Spleen (tissue), 11 donors: ENCODE measurements at regions not wholly inside any gene's neighbourhood (a gene's known extent, or its start where the extent isn't known, plus 50 kb on each side); places are given as distances from the start of the nearest gene placed in this dataset.

Experiments used
- DNase-seq: peaks from one replicate; pipeline ENCODE4 v3.0.0-alpha.2; 2020
- H3K27ac ChIP-seq, 8 donors: fragments of 200-600 bp; sonication (generic) in 7 of 8; 1 replicate in 4 of 8; 2 replicates in 4 of 8; pipeline versions ENCODE4 v1.5.0 to v1.8.0; 2016 to 2021; ENCODE audit warnings: inconsistent platforms in 4 of 8, mild to moderate bottlenecking in 4 of 8, moderate library complexity in 1 of 8
- H3K27me3 ChIP-seq, 7 donors: fragments of 200-600 bp; sonication (generic) in 6 of 7; replicated peaks in 1 of 7; 1 replicate in 4 of 7; 2 replicates in 3 of 7; pipeline versions ENCODE4 v1.5.0 to v1.8.0; 2016 to 2021; ENCODE audit warnings: inconsistent platforms in 3 of 7, mild to moderate bottlenecking in 1 of 7
- H3K36me3 ChIP-seq, 6 donors: fragments of 200-600 bp; sonication (generic) in 5 of 6; 1 replicate in 4 of 6; 2 replicates in 2 of 6; pipeline versions ENCODE4 v1.5.0 to v1.8.0; 2016 to 2021; ENCODE audit warnings: inconsistent platforms in 2 of 6
- H3K4me1 ChIP-seq, 6 donors: fragments of 200-600 bp; sonication (generic) in 5 of 6; 1 replicate in 3 of 6; 2 replicates in 3 of 6; pipeline versions ENCODE4 v1.5.0 to v1.8.0; 2016 to 2021; ENCODE audit warnings: inconsistent platforms in 3 of 6
- H3K4me3 ChIP-seq, 8 donors: fragments of 200-600 bp; sonication (generic) in 7 of 8; 1 replicate in 4 of 8; 2 replicates in 4 of 8; pipeline versions ENCODE4 v1.5.0 to v1.8.0; 2016 to 2021; ENCODE audit warnings: inconsistent platforms in 4 of 8, mild to moderate bottlenecking in 4 of 8, moderate library complexity in 2 of 8
- H3K9me3 ChIP-seq, 8 donors: fragments of 200-600 bp; sonication (generic) in 7 of 8; 1 replicate in 4 of 8; 2 replicates in 4 of 8; pipeline versions ENCODE4 v1.5.0 to v1.8.0; 2016 to 2021; ENCODE audit warnings: inconsistent platforms in 4 of 8
- CTCF ChIP-seq, 11 experiments: fragments of 200-600 bp in 7 of 11; fragments of 450-650 bp in 4 of 11; sonication (generic) in 4 of 11; IDR thresholded peaks in 8 of 11; conservative IDR thresholded peaks in 3 of 11; 1 replicate in 7 of 11; 2 replicates in 4 of 11; pipeline versions ENCODE4 v1.4.0 to v1.8.0; 2016 to 2021; ENCODE audit warnings: antibody characterized with exemption in 11 of 11, inconsistent platforms in 4 of 11, mild to moderate bottlenecking in 1 of 11
- POLR2A ChIP-seq, 3 donors: fragments of 450-650 bp; IDR thresholded peaks; one replicate each; pipeline ENCODE4 v1.5.1; 2017; ENCODE audit warnings: antibody characterized with exemption in 3 of 3, mild to moderate bottlenecking in 1 of 3
- POLR2AphosphoS5 ChIP-seq, 3 donors: sonication (generic); formaldehyde crosslinking; IDR thresholded peaks; one replicate each; pipeline ENCODE4 v1.5.1; 2017; ENCODE audit warnings: antibody characterized with exemption in 3 of 3
- WGBS, 5 donors: extraction: QIAGEN DNeasy Blood & Tissue Kit in 3 of 5; methylation state at CpG; one replicate each; pipeline versions ENCODE4 v1.1.5 to v1.1.7; 2013 to 2018; 5-methylcytosine and 5-hydroxymethylcytosine counted together
- intact Hi-C: fragments of 100-400 bp; cut with DNase I; formaldehyde crosslinking; loops from one replicate; pipeline ENCODE4 v1.15.0; 2023; ENCODE audit warnings: low total_unique reads
- donor health status: healthy with polysubstance abuse.
- donor health status: DM: no; HTN: no; CAD: no; lungs with moderate emphysema.
- donor health status: DM: no; HTN: no; CAD: no.
- donor health status: Bipolar disorder and iron deficiency.
- donor health status: healthy.
- donor health status: DM: no; HTN: no; CAD: no.
- donor health status: DM: yes; HTN: yes; CAD: no.

DNA sequence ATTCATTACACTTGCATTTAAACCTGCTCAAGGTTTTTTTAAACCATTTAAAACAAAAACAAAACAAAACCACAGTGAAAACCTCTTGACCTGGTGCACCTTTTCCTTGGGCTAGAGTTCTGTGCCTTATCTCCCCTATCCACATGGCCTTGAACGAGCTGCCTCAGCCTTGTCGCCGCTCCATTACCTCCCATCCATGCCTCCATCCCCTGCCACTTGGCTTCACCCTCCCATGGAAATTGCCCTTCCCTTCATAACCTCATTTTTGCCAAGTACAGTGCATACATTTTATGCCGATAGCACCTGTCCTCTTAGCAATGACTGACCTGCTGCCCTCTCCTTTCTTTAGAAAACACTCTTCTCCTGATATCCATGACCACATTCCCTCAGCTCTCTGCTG is 188.6 kb upstream of the ASIC2 start:
- intact Hi-C loops = no loop called here
- 43 to 58% (median 52%) methylated on average over 4 of the region's 4 CpGs for WGBS, 5 donors
- H3K4me1 ChIP-seq = no peaks in the 10 kb centered on the region
- no peaks in the 10 kb centered on the region for H3K9me3 ChIP-seq
- H3K36me3 ChIP-seq = no peaks in the 10 kb centered on the region
- no peak for TF ChIP-seq CTCF (IDR thresholded peaks at IDR 0.05 in 8 of 11, conservative IDR thresholded peaks at IDR 0.05 in 3 of 11)
- no peak for TF ChIP-seq POLR2A (IDR thresholded peaks at IDR 0.05)
- no peak for TF ChIP-seq POLR2AphosphoS5 (IDR thresholded peaks at IDR 0.05)
- H3K27me3 ChIP-seq = peaks cover 0 to 10% (median 0%) of the 10 kb centered on the region in 7 donors
- DNase-seq = no peak
- H3K27ac ChIP-seq = no peak overlapping the region
- H3K4me3 ChIP-seq = no peak overlapping the region

DNA sequence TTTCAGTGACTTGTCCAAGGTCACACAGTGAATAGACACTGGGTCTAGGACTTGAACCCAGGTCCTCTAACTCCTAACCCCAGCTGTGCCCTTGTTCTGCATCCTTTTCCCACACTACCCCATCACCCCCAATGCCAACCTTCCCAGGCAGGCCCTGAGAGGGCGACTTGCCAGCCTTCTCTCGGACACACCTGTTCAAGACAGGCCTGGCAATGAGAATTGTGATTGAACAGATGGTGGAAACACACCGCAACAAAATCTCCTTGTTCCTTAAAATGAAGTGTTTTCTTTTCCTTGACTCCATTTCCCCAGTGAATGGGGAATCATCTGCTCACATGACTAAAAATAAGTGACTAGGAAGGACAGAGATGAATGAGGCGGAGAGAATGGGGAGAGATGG is 189.5 kb upstream of the ASIC2 start:
- H3K9me3 ChIP-seq = no peaks in the 10 kb centered on the region
- DNase-seq = no peak
- H3K4me3 ChIP-seq = no peak overlapping the region
- no peak overlapping the region for H3K27ac ChIP-seq
- 75 to 95% (median 90%) methylated on average over 4 of the region's 4 CpGs for WGBS, 5 donors
- no peaks in the 10 kb centered on the region for H3K36me3 ChIP-seq
- TF ChIP-seq POLR2AphosphoS5 (IDR thresholded peaks at IDR 0.05) (no peak), CTCF (IDR thresholded peaks at IDR 0.05 in 8 of 11, conservative IDR thresholded peaks at IDR 0.05 in 3 of 11) (no peak), POLR2A (IDR thresholded peaks at IDR 0.05) (no peak)
- intact Hi-C loops = no loop called here
- H3K4me1 ChIP-seq = no peaks in the 10 kb centered on the region
- H3K27me3 ChIP-seq = peaks cover 0 to 10% (median 0%) of the 10 kb centered on the region in 7 donors

GRCh38 chr17:33484559-33484958 is 191.5 kb upstream of the ASIC2 start:
- H3K4me3 ChIP-seq = no peak overlapping the region
- DNase-seq = no peak
- 78 to 92% (median 90%) methylated on average over 2 of the region's 2 CpGs for WGBS, 5 donors
- H3K27me3 ChIP-seq = peaks cover 0 to 10% (median 0%) of the 10 kb centered on the region in 7 donors
- intact Hi-C loops = no loop called here
- H3K9me3 ChIP-seq = no peaks in the 10 kb centered on the region
- H3K36me3 ChIP-seq = no peaks in the 10 kb centered on the region
- H3K4me1 ChIP-seq = no peaks in the 10 kb centered on the region
- H3K27ac ChIP-seq = no peak overlapping the region
- TF ChIP-seq POLR2A (IDR thresholded peaks at IDR 0.05) (no peak), CTCF (IDR thresholded peaks at IDR 0.05 in 8 of 11, conservative IDR thresholded peaks at IDR 0.05 in 3 of 11) (no peak)

DNA sequence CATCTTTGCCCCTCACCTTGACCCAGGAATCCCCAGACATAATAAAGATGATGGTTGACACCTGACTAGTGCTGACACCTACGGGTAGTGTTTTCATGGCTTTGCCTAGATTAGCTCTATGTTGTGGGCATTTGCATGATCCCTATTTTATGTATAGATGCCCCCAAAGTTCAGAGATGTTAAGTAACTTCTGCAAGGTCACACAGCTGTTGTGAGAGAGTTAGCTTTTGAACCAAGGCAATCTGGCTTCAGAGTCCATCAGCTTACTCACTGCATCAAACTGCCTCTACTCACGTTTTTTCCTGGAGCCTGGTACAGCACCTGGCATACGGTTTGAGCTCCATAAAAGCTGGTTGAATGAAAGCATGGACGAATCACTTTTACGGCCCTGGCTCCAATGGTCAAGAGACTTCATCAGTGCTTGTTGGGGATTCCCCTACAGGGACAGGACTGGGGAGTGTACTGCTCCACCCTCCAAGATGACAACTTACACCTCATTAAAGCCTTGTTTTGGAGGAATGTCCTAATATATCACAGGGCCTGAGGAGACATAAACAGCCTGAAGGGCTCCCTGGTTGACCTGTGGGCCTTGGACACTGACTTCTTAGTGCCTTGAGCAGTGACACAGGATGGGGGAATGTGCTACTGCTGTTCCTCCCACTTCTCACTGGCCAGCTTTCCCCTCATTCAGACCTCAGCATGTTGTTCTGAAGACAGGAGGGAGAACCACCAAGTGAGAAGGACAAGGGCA is 193.2 kb upstream of the ASIC2 start:
- no peak for DNase-seq
- no peak overlapping the region for H3K27ac ChIP-seq
- peaks cover 0 to 10% (median 0%) of the 10 kb centered on the region in 7 donors for H3K27me3 ChIP-seq
- no peaks in the 10 kb centered on the region for H3K9me3 ChIP-seq
- 78 to 88% (median 85%) methylated on average over 5 of the region's 5 CpGs for WGBS, 5 donors
- H3K4me1 ChIP-seq = no peaks in the 10 kb centered on the region
- no peak overlapping the region for H3K4me3 ChIP-seq
- intact Hi-C loops = no loop called here
- no peaks in the 10 kb centered on the region for H3K36me3 ChIP-seq
- TF ChIP-seq POLR2AphosphoS5 (IDR thresholded peaks at IDR 0.05) (no peak), POLR2A (IDR thresholded peaks at IDR 0.05) (no peak), CTCF (IDR thresholded peaks at IDR 0.05 in 8 of 11, conservative IDR thresholded peaks at IDR 0.05 in 3 of 11) (no peak)
